Keratinocyte (primary cell): ENCODE measurements at regions not wholly inside any gene's neighbourhood (a gene's known extent, or its start where the extent isn't known, plus 50 kb on each side); places are given as distances from the start of the nearest gene placed in this dataset.

ENCODE experiments used
- DNase-seq: peaks from one replicate; pipeline ENCODE4 v3.0.0-alpha.2; 2011; ENCODE audit warnings: low read depth, missing footprints, low spot score
- FAIRE-seq: peaks from 2 replicates; lab custom pipeline; 2011; peaks lifted over from hg19 to GRCh38; lab: Jason Lieb, UNC
- H2AFZ ChIP-seq: 2 replicates; pipeline ENCODE4 v1.6.0; 2012; ENCODE audit warnings: low read length, control low read depth, inconsistent platforms; ENCODE audit not compliant: control insufficient read depth
- H3K27ac ChIP-seq: 2 replicates; pipeline ENCODE4 v1.5.1; 2011; ENCODE audit warnings: low read length; ENCODE audit not compliant: control insufficient read depth, insufficient read depth
- H3K27me3 ChIP-seq: 3 replicates; pipeline ENCODE4 v1.6.0; 2011; ENCODE audit warnings: low read length; ENCODE audit not compliant: control insufficient read depth, insufficient read depth; ENCODE audit errors: extremely low read depth
- H3K36me3 ChIP-seq, 2 experiments: 2 replicates in 1 of 2; 3 replicates in 1 of 2; pipeline ENCODE4 v1.5.1; 2011; ENCODE audit warnings: low read length in 2 of 2, mild to moderate bottlenecking in 1 of 2; ENCODE audit not compliant: control insufficient read depth in 2 of 2, insufficient read depth in 2 of 2; ENCODE audit errors: extremely low read depth in 1 of 2
- H3K4me1 ChIP-seq: 3 replicates; pipeline ENCODE4 v1.5.1; 2011; ENCODE audit warnings: low read length; ENCODE audit not compliant: control insufficient read depth, insufficient read depth; ENCODE audit errors: extremely low read depth
- H3K4me2 ChIP-seq: 3 replicates; pipeline ENCODE4 v1.6.0; 2011; ENCODE audit warnings: low read depth, low read length; ENCODE audit not compliant: control insufficient read depth, insufficient read depth; ENCODE audit errors: extremely low read depth
- H3K4me3 ChIP-seq, 3 experiments: fragments of 200-600 bp in 1 of 3; sonication (generic) in 1 of 3; 2 replicates in 2 of 3; 3 replicates in 1 of 3; pipeline ENCODE4 v1.5.1; 2011 to 2016; ENCODE audit warnings: low read length in 3 of 3, mild to moderate bottlenecking in 3 of 3, control low read depth in 2 of 3, inconsistent platforms in 1 of 3, low read depth in 1 of 3, mixed read lengths in 1 of 3, mixed run types in 1 of 3, moderate library complexity in 1 of 3; ENCODE audit not compliant: control insufficient read depth in 2 of 3, insufficient read depth in 2 of 3; ENCODE audit errors: extremely low read depth in 1 of 3
- H3K79me2 ChIP-seq: 2 replicates; pipeline ENCODE4 v1.6.0; 2012; ENCODE audit warnings: low read length; ENCODE audit not compliant: control insufficient read depth, insufficient read depth
- H3K9ac ChIP-seq: 3 replicates; pipeline ENCODE4 v1.6.0; 2011; ENCODE audit warnings: low read length; ENCODE audit not compliant: control insufficient read depth, insufficient read depth; ENCODE audit errors: extremely low read depth
- H3K9me1 ChIP-seq: 3 replicates; pipeline ENCODE4 v1.6.0; 2011; ENCODE audit warnings: low read length; ENCODE audit not compliant: control insufficient read depth, insufficient read depth; ENCODE audit errors: extremely low read depth
- H3K9me3 ChIP-seq: 2 replicates; pipeline ENCODE4 v1.5.1; 2012; ENCODE audit warnings: low read depth, low read length; ENCODE audit not compliant: control insufficient read depth
- H4K20me1 ChIP-seq: 3 replicates; pipeline ENCODE4 v1.6.0; 2011; ENCODE audit warnings: low read length; ENCODE audit not compliant: control insufficient read depth, insufficient read depth; ENCODE audit errors: extremely low read depth
- EZH2 ChIP-seq: IDR thresholded peaks from one replicate; pipeline ENCODE4 v1.6.1; 2012; ENCODE audit warnings: inconsistent platforms, mild to moderate bottlenecking, low read length, moderate library complexity
- dilution Hi-C: fragments of 300-500 bp; cut with MboI; formaldehyde crosslinking; loops from one replicate; pipeline ENCODE4 v1.7.0; 2020; ENCODE audit warnings: low sequenced_read_pairs; ENCODE audit not compliant: extremely low pct_ligation_motif_present
- TF ChIP-seq, protein P1 (sequence below), 3 experiments: IDR thresholded peaks in 1 of 3; conservative IDR thresholded peaks in 1 of 3; optimal IDR thresholded peaks in 1 of 3; 2 replicates in 2 of 3; 3 replicates in 1 of 3; pipeline versions ENCODE3 to v1.5.1; 2011; ENCODE audit warnings: low read length in 3 of 3, mild to moderate bottlenecking in 3 of 3, moderate library complexity in 2 of 3, control low read depth in 1 of 3, inconsistent platforms in 1 of 3; ENCODE audit not compliant: insufficient read depth in 2 of 3; ENCODE audit errors: extremely low read depth in 1 of 3

DNA sequence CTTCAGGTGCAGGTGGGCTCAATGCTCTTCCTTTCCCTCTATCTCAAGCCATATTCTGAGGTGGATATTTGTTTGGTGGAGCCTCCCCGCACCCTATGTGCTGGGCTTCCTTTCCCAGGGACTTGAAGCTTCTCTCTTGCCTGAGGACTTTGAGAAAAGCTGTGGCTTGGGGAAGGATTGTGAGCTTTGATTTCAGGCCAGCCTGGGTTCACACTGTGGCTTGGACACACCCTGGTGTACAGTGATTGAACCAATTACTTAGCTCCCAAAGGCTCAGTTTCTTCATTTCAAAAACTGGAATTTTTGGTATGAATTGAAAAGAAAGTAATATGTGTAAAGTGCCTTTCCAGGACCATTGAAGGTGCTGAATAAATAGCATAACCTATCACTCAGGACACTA, 224.5 kb upstream of the GLI3 start:
- no peaks in the 10 kb centered on the region for H3K9me1 ChIP-seq
- no peaks in the 10 kb centered on the region for H3K9me3 ChIP-seq
- no peak overlapping the region for H2AFZ ChIP-seq
- TF ChIP-seq, protein P1, sequence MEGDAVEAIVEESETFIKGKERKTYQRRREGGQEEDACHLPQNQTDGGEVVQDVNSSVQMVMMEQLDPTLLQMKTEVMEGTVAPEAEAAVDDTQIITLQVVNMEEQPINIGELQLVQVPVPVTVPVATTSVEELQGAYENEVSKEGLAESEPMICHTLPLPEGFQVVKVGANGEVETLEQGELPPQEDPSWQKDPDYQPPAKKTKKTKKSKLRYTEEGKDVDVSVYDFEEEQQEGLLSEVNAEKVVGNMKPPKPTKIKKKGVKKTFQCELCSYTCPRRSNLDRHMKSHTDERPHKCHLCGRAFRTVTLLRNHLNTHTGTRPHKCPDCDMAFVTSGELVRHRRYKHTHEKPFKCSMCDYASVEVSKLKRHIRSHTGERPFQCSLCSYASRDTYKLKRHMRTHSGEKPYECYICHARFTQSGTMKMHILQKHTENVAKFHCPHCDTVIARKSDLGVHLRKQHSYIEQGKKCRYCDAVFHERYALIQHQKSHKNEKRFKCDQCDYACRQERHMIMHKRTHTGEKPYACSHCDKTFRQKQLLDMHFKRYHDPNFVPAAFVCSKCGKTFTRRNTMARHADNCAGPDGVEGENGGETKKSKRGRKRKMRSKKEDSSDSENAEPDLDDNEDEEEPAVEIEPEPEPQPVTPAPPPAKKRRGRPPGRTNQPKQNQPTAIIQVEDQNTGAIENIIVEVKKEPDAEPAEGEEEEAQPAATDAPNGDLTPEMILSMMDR (optimal IDR thresholded peaks at IDR 0.05 in 1 of 3, IDR thresholded peaks at IDR 0.05 in 1 of 3, conservative IDR thresholded peaks at IDR 0.05 in 1 of 3; ENCODE audit: extremely low read depth in 1 of 3, insufficient read depth in 2 of 3, low read length in 3 of 3) = no peak
- TF ChIP-seq EZH2 = no peak
- no peaks in the 10 kb centered on the region for H3K27me3 ChIP-seq
- H3K27ac ChIP-seq = no peak overlapping the region
- H3K9ac ChIP-seq = no peak overlapping the region
- H3K36me3 ChIP-seq = no peaks in the 10 kb centered on the region
- H3K79me2 ChIP-seq = no peaks in the 10 kb centered on the region
- no peak overlapping the region for H3K4me3 ChIP-seq
- dilution Hi-C loops = no loop called here
- DNase-seq (no peak), FAIRE-seq (no peak)
- H3K4me2 ChIP-seq = no peak overlapping the region
- no peaks in the 10 kb centered on the region for H3K4me1 ChIP-seq
- no peaks in the 10 kb centered on the region for H4K20me1 ChIP-seq

GRCh38 chr7:42460933-42461332, 223.9 kb upstream of the GLI3 start:
- H4K20me1 ChIP-seq = no peaks in the 10 kb centered on the region
- no peak for DNase-seq
- H3K4me2 ChIP-seq = no peak overlapping the region
- no peaks in the 10 kb centered on the region for H3K9me3 ChIP-seq
- peaks cover 2% of the 10 kb centered on the region for H3K27me3 ChIP-seq
- no peak overlapping the region for H2AFZ ChIP-seq
- H3K9me1 ChIP-seq = no peaks in the 10 kb centered on the region
- dilution Hi-C loops = no loop called here
- no peak for TF ChIP-seq EZH2
- TF ChIP-seq, protein P1 (optimal IDR thresholded peaks at IDR 0.05 in 1 of 3, IDR thresholded peaks at IDR 0.05 in 1 of 3, conservative IDR thresholded peaks at IDR 0.05 in 1 of 3; ENCODE audit: extremely low read depth in 1 of 3, insufficient read depth in 2 of 3, low read length in 3 of 3) = no peak
- H3K36me3 ChIP-seq = no peaks in the 10 kb centered on the region
- H3K4me1 ChIP-seq = no peaks in the 10 kb centered on the region
- no peak overlapping the region for H3K27ac ChIP-seq
- H3K4me3 ChIP-seq = no peak overlapping the region
- no peak overlapping the region for H3K9ac ChIP-seq
- H3K79me2 ChIP-seq = no peaks in the 10 kb centered on the region
- no peak for FAIRE-seq
